ENCODE measurements at regions not wholly inside any gene's neighbourhood (a gene's known extent, or its start where the extent isn't known, plus 50 kb on each side); places are given as distances from the start of the nearest gene placed in this dataset.

- no peak for DNase-seq (ENCODE audit: low read depth)
- no peaks in the 10 kb centered on the region for H3K27me3 ChIP-seq (ENCODE audit: control insufficient read depth, insufficient read depth, low read length)
- H3K36me3 ChIP-seq (ENCODE audit: control insufficient read depth, insufficient read depth, low read length), result no peaks in the 10 kb centered on the region
- H3K4me3 ChIP-seq (ENCODE audit: low read depth, low read length), result no peak overlapping the region
- no peak for TF ChIP-seq CTCF (IDR thresholded peaks at IDR 0.05; ENCODE audit: insufficient read depth, low read length, poor library complexity, severe bottlenecking)
Measured at GRCh38 chr4:31575504-31575903, 855.3 kb downstream of the PCDH7 start.

GRCh38 chr4:31580843-31581242 is 860.7 kb downstream of the PCDH7 start:
- no peak for DNase-seq (ENCODE audit: low read depth)
- Histone ChIP-seq H3K4me3 (ENCODE audit: low read depth, low read length) (no peak overlapping the region), H3K36me3 (ENCODE audit: control insufficient read depth, insufficient read depth, low read length) (no peaks in the 10 kb centered on the region), H3K27me3 (ENCODE audit: control insufficient read depth, insufficient read depth, low read length) (no peaks in the 10 kb centered on the region)
- no peak for TF ChIP-seq CTCF (IDR thresholded peaks at IDR 0.05; ENCODE audit: insufficient read depth, low read length, poor library complexity, severe bottlenecking)

- Histone ChIP-seq H3K36me3 (ENCODE audit: control insufficient read depth, insufficient read depth, low read length) (no peaks in the 10 kb centered on the region), H3K27me3 (ENCODE audit: control insufficient read depth, insufficient read depth, low read length) (no peaks in the 10 kb centered on the region), H3K4me3 (ENCODE audit: low read depth, low read length) (no peak overlapping the region)
- no peak for TF ChIP-seq CTCF (IDR thresholded peaks at IDR 0.05; ENCODE audit: insufficient read depth, low read length, poor library complexity, severe bottlenecking)
- no peak for DNase-seq (ENCODE audit: low read depth)
Measured at GRCh38 chr4:31585503-31585902, 865.3 kb downstream of the PCDH7 start.

- no peaks in the 10 kb centered on the region for H3K27me3 ChIP-seq (ENCODE audit: control insufficient read depth, insufficient read depth, low read length)
- H3K36me3 ChIP-seq (ENCODE audit: control insufficient read depth, insufficient read depth, low read length), result no peaks in the 10 kb centered on the region
- no peak overlapping the region for H3K4me3 ChIP-seq (ENCODE audit: low read depth, low read length)
- DNase-seq (ENCODE audit: low read depth), result no peak
- no peak for TF ChIP-seq CTCF (IDR thresholded peaks at IDR 0.05; ENCODE audit: insufficient read depth, low read length, poor library complexity, severe bottlenecking)
Measured at GRCh38 chr4:31592293-31592692, 872.1 kb downstream of the PCDH7 start.

GRCh38 chr4:31595496-31595895 is 875.3 kb downstream of the PCDH7 start:
- Histone ChIP-seq H3K36me3 (ENCODE audit: control insufficient read depth, insufficient read depth, low read length) (no peaks in the 10 kb centered on the region), H3K27me3 (ENCODE audit: control insufficient read depth, insufficient read depth, low read length) (no peaks in the 10 kb centered on the region), H3K4me3 (ENCODE audit: low read depth, low read length) (no peak overlapping the region)
- TF ChIP-seq CTCF (IDR thresholded peaks at IDR 0.05; ENCODE audit: insufficient read depth, low read length, poor library complexity, severe bottlenecking), result no peak
- DNase-seq (ENCODE audit: low read depth), result no peak

- H3K4me3 ChIP-seq (ENCODE audit: low read depth, low read length), result no peak overlapping the region
- no peak for TF ChIP-seq CTCF (IDR thresholded peaks at IDR 0.05; ENCODE audit: insufficient read depth, low read length, poor library complexity, severe bottlenecking)
- H3K27me3 ChIP-seq (ENCODE audit: control insufficient read depth, insufficient read depth, low read length), result no peaks in the 10 kb centered on the region
- H3K36me3 ChIP-seq (ENCODE audit: control insufficient read depth, insufficient read depth, low read length), result no peaks in the 10 kb centered on the region
- DNase-seq (ENCODE audit: low read depth), result no peak
Measured at GRCh38 chr4:31598639-31599038, 878.5 kb downstream of the PCDH7 start.

All from kidney epithelial cell (primary cell).